ENCODE measurements at regions not wholly inside any gene's neighbourhood (a gene's known extent, or its start where the extent isn't known, plus 50 kb on each side); places are given as distances from the start of the nearest gene placed in this dataset.

- Mint-ChIP-seq H3K4me1 (peaks cover 38 to 56% (median 55%) of the 10 kb centered on the region in 3 donors), H3K4me3 (peak overlapping the region in 1 of 8 donors; percentile 70), H3K27ac (no peak overlapping the region)
Measured at GRCh38 chr5:124161266-124161665, 585.2 kb downstream of the ZNF608 start.

GRCh38 chr5:124160265-124160664 lies 586.2 kb downstream of the ZNF608 start:
- H3K4me1 Mint-ChIP-seq, result peaks cover 38 to 56% (median 55%) of the 10 kb centered on the region in 3 donors
- peaks cover 3 to 13% (median 4%) of the 10 kb centered on the region in 7 donors for H3K9me3 Mint-ChIP-seq
- no peak for DNase-seq
- H3K36me3 Mint-ChIP-seq, result peaks cover 0 to 6% of the 10 kb centered on the region in 2 donors
- no peak overlapping the region for H3K27ac Mint-ChIP-seq
- peak overlapping the region in 2 of 8 donors; percentile 10 to 12 for H3K4me3 Mint-ChIP-seq
- no peaks in the 10 kb centered on the region for H3K27me3 Mint-ChIP-seq
- peak; percentile 40 to 49 for ATAC-seq (ENCODE audit: low read depth in 2 of 2)

More at GRCh38 chr5:124161266-124161665, 585.2 kb downstream of the ZNF608 start:
- Mint-ChIP-seq H3K27me3 (no peaks in the 10 kb centered on the region), H3K9me3 (peaks cover 0 to 6% (median 0%) of the 10 kb centered on the region in 7 donors), H3K36me3 (no peaks in the 10 kb centered on the region)
- ATAC-seq (ENCODE audit: low read depth in 2 of 2) (no peak), DNase-seq (no peak)

GRCh38 chr5:124157320-124157719 lies 589.1 kb downstream of the ZNF608 start:
- H3K27me3 Mint-ChIP-seq, result no peaks in the 10 kb centered on the region
- peaks cover 8 to 34% (median 24%) of the 10 kb centered on the region in 7 donors for H3K9me3 Mint-ChIP-seq
- ATAC-seq (ENCODE audit: low read depth in 2 of 2) (peak; percentile 77 to 82), DNase-seq (peak; percentile 22)
- peak overlapping the region; percentile 89 to 94 (median 91) for H3K27ac Mint-ChIP-seq
- H3K4me1 Mint-ChIP-seq, result peaks cover 26 to 47% (median 39%) of the 10 kb centered on the region in 3 donors
- H3K4me3 Mint-ChIP-seq, result peak overlapping the region; percentile 45 to 92 (median 83)
- peaks cover 0 to 19% of the 10 kb centered on the region in 2 donors for H3K36me3 Mint-ChIP-seq

- Mint-ChIP-seq H3K9me3 (peaks cover 8 to 34% (median 24%) of the 10 kb centered on the region in 7 donors), H3K27me3 (no peaks in the 10 kb centered on the region), H3K4me3 (peak overlapping the region in 1 of 8 donors; percentile 15), H3K36me3 (peaks cover 0 to 19% of the 10 kb centered on the region in 2 donors), H3K4me1 (peaks cover 22 to 39% (median 33%) of the 10 kb centered on the region in 3 donors), H3K27ac (peak overlapping the region in 2 of 6 donors; percentile 41 to 91)
- ATAC-seq (ENCODE audit: low read depth in 2 of 2) (no peak), DNase-seq (no peak)
Measured at GRCh38 chr5:124156415-124156996, 589.9 kb downstream of the ZNF608 start.

- Mint-ChIP-seq H3K27me3 (no peaks in the 10 kb centered on the region), H3K9me3 (peaks cover 8 to 41% (median 34%) of the 10 kb centered on the region in 7 donors), H3K4me1 (peaks cover 16 to 24% (median 19%) of the 10 kb centered on the region in 3 donors), H3K36me3 (peaks cover 0 to 19% of the 10 kb centered on the region in 2 donors), H3K27ac (peak overlapping the region in 1 of 6 donors; percentile 60), H3K4me3 (no peak overlapping the region)
- ATAC-seq (ENCODE audit: low read depth in 2 of 2) (no peak), DNase-seq (no peak)
Measured at GRCh38 chr5:124154714-124155113, 591.7 kb downstream of the ZNF608 start.

GRCh38 chr5:124153588-124153987 lies 592.9 kb downstream of the ZNF608 start:
- H3K36me3 Mint-ChIP-seq, result peaks cover 0 to 20% of the 10 kb centered on the region in 2 donors

GRCh38 chr5:124148574-124148973 lies 597.9 kb downstream of the ZNF608 start:
- Mint-ChIP-seq H3K27ac (peak overlapping the region in 1 of 6 donors; percentile 32), H3K9me3 (peaks cover 0 to 32% (median 17%) of the 10 kb centered on the region in 7 donors)

More at GRCh38 chr5:124153588-124153987, 592.9 kb downstream of the ZNF608 start:
- DNase-seq, result no peak
- H3K27ac Mint-ChIP-seq, result no peak overlapping the region
- H3K4me3 Mint-ChIP-seq, result no peak overlapping the region
- peaks cover 8 to 41% (median 34%) of the 10 kb centered on the region in 7 donors for H3K9me3 Mint-ChIP-seq
- peaks cover 10 to 20% (median 15%) of the 10 kb centered on the region in 3 donors for H3K4me1 Mint-ChIP-seq
- no peak for ATAC-seq (ENCODE audit: low read depth in 2 of 2)
- H3K27me3 Mint-ChIP-seq, result peaks cover 0 to 2% (median under 1%) of the 10 kb centered on the region in 3 donors

GRCh38 chr5:124140060-124140459 lies 606.4 kb downstream of the ZNF608 start:
- H3K27me3 Mint-ChIP-seq, result no peaks in the 10 kb centered on the region
- H3K9me3 Mint-ChIP-seq, result peaks cover 0 to 18% (median 3%) of the 10 kb centered on the region in 7 donors
- peak overlapping the region in 1 of 6 donors; percentile 8 for H3K27ac Mint-ChIP-seq
- no peak overlapping the region for H3K4me3 Mint-ChIP-seq
- ATAC-seq (ENCODE audit: low read depth in 2 of 2) (no peak), DNase-seq (no peak)
- H3K36me3 Mint-ChIP-seq, result peaks cover 0 to 4% of the 10 kb centered on the region in 2 donors
- H3K4me1 Mint-ChIP-seq, result peaks cover 3 to 12% (median 6%) of the 10 kb centered on the region in 3 donors

More at GRCh38 chr5:124148574-124148973, 597.9 kb downstream of the ZNF608 start:
- H3K27me3 Mint-ChIP-seq, result peaks cover 3 to 11% (median 6%) of the 10 kb centered on the region in 3 donors
- no peak for ATAC-seq (ENCODE audit: low read depth in 2 of 2)
- H3K4me3 Mint-ChIP-seq, result peak overlapping the region in 1 of 8 donors; percentile 30
- peaks cover 0 to 12% (median 4%) of the 10 kb centered on the region in 3 donors for H3K4me1 Mint-ChIP-seq
- no peak for DNase-seq
- H3K36me3 Mint-ChIP-seq, result peaks cover 0 to 13% of the 10 kb centered on the region in 2 donors

- no peaks in the 10 kb centered on the region for H3K27me3 Mint-ChIP-seq
- peaks cover 3 to 12% (median 6%) of the 10 kb centered on the region in 3 donors for H3K4me1 Mint-ChIP-seq
- H3K9me3 Mint-ChIP-seq, result peaks cover 0 to 18% (median 3%) of the 10 kb centered on the region in 7 donors
- peak overlapping the region in 1 of 6 donors; percentile 49 for H3K27ac Mint-ChIP-seq
- H3K4me3 Mint-ChIP-seq, result no peak overlapping the region
- ATAC-seq (ENCODE audit: low read depth in 2 of 2) (no peak), DNase-seq (no peak)
- peaks cover 0 to 4% of the 10 kb centered on the region in 2 donors for H3K36me3 Mint-ChIP-seq
Measured at GRCh38 chr5:124139477-124139876, 607.0 kb downstream of the ZNF608 start.

GRCh38 chr5:124136609-124137008 lies 609.8 kb downstream of the ZNF608 start:
- Mint-ChIP-seq H3K4me3 (no peak overlapping the region), H3K27ac (no peak overlapping the region), H3K36me3 (no peaks in the 10 kb centered on the region), H3K4me1 (peaks cover 3 to 17% (median 6%) of the 10 kb centered on the region in 3 donors), H3K27me3 (no peaks in the 10 kb centered on the region), H3K9me3 (peaks cover 0 to 11% (median 0%) of the 10 kb centered on the region in 7 donors)
- DNase-seq, result no peak
- no peak for ATAC-seq (ENCODE audit: low read depth in 2 of 2)

- Mint-ChIP-seq H3K9me3 (peaks cover 0 to 8% (median 0%) of the 10 kb centered on the region in 7 donors), H3K36me3 (no peaks in the 10 kb centered on the region), H3K27me3 (no peaks in the 10 kb centered on the region), H3K4me3 (no peak overlapping the region), H3K27ac (no peak overlapping the region), H3K4me1 (peaks cover under 1 to 9% (median 4%) of the 10 kb centered on the region in 3 donors)
- ATAC-seq (ENCODE audit: low read depth in 2 of 2) (no peak), DNase-seq (no peak)
Measured at GRCh38 chr5:124134941-124135340, 611.5 kb downstream of the ZNF608 start.

GRCh38 chr5:124133406-124133805 lies 613.0 kb downstream of the ZNF608 start:
- H3K36me3 Mint-ChIP-seq, result no peaks in the 10 kb centered on the region
- no peak for ATAC-seq (ENCODE audit: low read depth in 2 of 2)
- H3K27ac Mint-ChIP-seq, result no peak overlapping the region

GRCh38 chr5:124132843-124133242 lies 613.6 kb downstream of the ZNF608 start:
- H3K4me3 Mint-ChIP-seq, result peak overlapping the region in 1 of 8 donors; percentile 11
- ATAC-seq (ENCODE audit: low read depth in 2 of 2), result no peak
- no peaks in the 10 kb centered on the region for H3K27me3 Mint-ChIP-seq

More at GRCh38 chr5:124133406-124133805, 613.0 kb downstream of the ZNF608 start:
- Mint-ChIP-seq H3K4me1 (peaks cover 0 to 10% (median 9%) of the 10 kb centered on the region in 3 donors), H3K27me3 (no peaks in the 10 kb centered on the region), H3K9me3 (peaks cover 0 to 8% (median 0%) of the 10 kb centered on the region in 7 donors), H3K4me3 (no peak overlapping the region)
- no peak for DNase-seq

GRCh38 chr5:124131466-124131865 lies 615.0 kb downstream of the ZNF608 start:
- H3K4me3 Mint-ChIP-seq, result no peak overlapping the region
- no peak for ATAC-seq (ENCODE audit: low read depth in 2 of 2)
- peaks cover under 1 to 16% (median 10%) of the 10 kb centered on the region in 3 donors for H3K4me1 Mint-ChIP-seq
- DNase-seq, result no peak
- no peaks in the 10 kb centered on the region for H3K36me3 Mint-ChIP-seq
- peaks cover 0 to 8% (median 0%) of the 10 kb centered on the region in 7 donors for H3K9me3 Mint-ChIP-seq
- H3K27me3 Mint-ChIP-seq, result no peaks in the 10 kb centered on the region
- no peak overlapping the region for H3K27ac Mint-ChIP-seq

More at GRCh38 chr5:124132843-124133242, 613.6 kb downstream of the ZNF608 start:
- H3K27ac Mint-ChIP-seq, result no peak overlapping the region
- peaks cover 0 to 8% (median 0%) of the 10 kb centered on the region in 7 donors for H3K9me3 Mint-ChIP-seq
- no peaks in the 10 kb centered on the region for H3K36me3 Mint-ChIP-seq
- H3K4me1 Mint-ChIP-seq, result peaks cover 0 to 10% (median 9%) of the 10 kb centered on the region in 3 donors
- no peak for DNase-seq

All from naive B cell (primary cell).